ENCODE measurements at regions not wholly inside any gene's neighbourhood (a gene's known extent, or its start where the extent isn't known, plus 50 kb on each side); places are given as distances from the start of the nearest gene placed in this dataset.

- no peaks in the 10 kb centered on the region for H3K9me2 ChIP-seq (ENCODE audit: low read depth, low read length)
- H3K27ac ChIP-seq (ENCODE audit: low read depth, low read length, poor library complexity, severe bottlenecking): no peak overlapping the region
- H3K27me3 ChIP-seq (ENCODE audit: insufficient read depth, low read length): no peaks in the 10 kb centered on the region
- H3K9me3 ChIP-seq (ENCODE audit: low read length): no peaks in the 10 kb centered on the region; the same call in 1 of the 2 replicates
- TF ChIP-seq CTCF (IDR thresholded peaks at IDR 0.05; ENCODE audit: low read length): no peak
- no peak for TF ChIP-seq EZH2 (IDR thresholded peaks at IDR 0.05; ENCODE audit: borderline replicate concordance, low read length)
- no peak overlapping the region for H3K9ac ChIP-seq (ENCODE audit: low read length)
- no peak overlapping the region for H3K4me2 ChIP-seq (ENCODE audit: low read length)
- H3K79me2 ChIP-seq (ENCODE audit: insufficient read depth, low read length): no peaks in the 10 kb centered on the region
- H3K36me3 ChIP-seq (ENCODE audit: insufficient read depth, low read length): no peaks in the 10 kb centered on the region
- no peaks in the 10 kb centered on the region for H3F3A ChIP-seq (ENCODE audit: insufficient read depth, low read length)
- no peaks in the 10 kb centered on the region for H4K20me1 ChIP-seq (ENCODE audit: insufficient read depth, low read length)
- no peak overlapping the region for H2AFZ ChIP-seq (ENCODE audit: low read length)
- no peak overlapping the region for H3K4me3 ChIP-seq (ENCODE audit: low read depth, low read length, poor library complexity, severe bottlenecking)
- no peaks in the 10 kb centered on the region for H3K4me1 ChIP-seq (ENCODE audit: insufficient read depth, low read length, severe bottlenecking)
Observed at GRCh38 chr13:74920361-74920760, 561.6 kb downstream of the TBC1D4 start.

- Histone ChIP-seq H3F3A (ENCODE audit: insufficient read depth, low read length) (no peaks in the 10 kb centered on the region), H3K27me3 (ENCODE audit: insufficient read depth, low read length) (no peaks in the 10 kb centered on the region), H4K20me1 (ENCODE audit: insufficient read depth, low read length) (no peaks in the 10 kb centered on the region), H3K9me3 (ENCODE audit: low read length) (no peaks in the 10 kb centered on the region; the same call in 1 of the 2 replicates), H2AFZ (ENCODE audit: low read length) (no peak overlapping the region), H3K27ac (ENCODE audit: low read depth, low read length, poor library complexity, severe bottlenecking) (no peak overlapping the region), H3K4me1 (ENCODE audit: insufficient read depth, low read length, severe bottlenecking) (no peaks in the 10 kb centered on the region), H3K79me2 (ENCODE audit: insufficient read depth, low read length) (no peaks in the 10 kb centered on the region), H3K4me3 (ENCODE audit: low read depth, low read length, poor library complexity, severe bottlenecking) (no peak overlapping the region), H3K9ac (ENCODE audit: low read length) (no peak overlapping the region), H3K36me3 (ENCODE audit: insufficient read depth, low read length) (no peaks in the 10 kb centered on the region), H3K4me2 (ENCODE audit: low read length) (no peak overlapping the region), H3K9me2 (ENCODE audit: low read depth, low read length) (no peaks in the 10 kb centered on the region)
- TF ChIP-seq CTCF (IDR thresholded peaks at IDR 0.05; ENCODE audit: low read length) (no peak), EZH2 (IDR thresholded peaks at IDR 0.05; ENCODE audit: borderline replicate concordance, low read length) (no peak)
Observed at GRCh38 chr13:74919914-74920313, 562.1 kb downstream of the TBC1D4 start.

- Histone ChIP-seq H4K20me1 (ENCODE audit: insufficient read depth, low read length) (no peaks in the 10 kb centered on the region), H3K4me2 (ENCODE audit: low read length) (no peak overlapping the region), H3K36me3 (ENCODE audit: insufficient read depth, low read length) (no peaks in the 10 kb centered on the region), H3K27ac (ENCODE audit: low read depth, low read length, poor library complexity, severe bottlenecking) (no peak overlapping the region), H3K79me2 (ENCODE audit: insufficient read depth, low read length) (no peaks in the 10 kb centered on the region), H3K4me1 (ENCODE audit: insufficient read depth, low read length, severe bottlenecking) (no peaks in the 10 kb centered on the region), H3K9ac (ENCODE audit: low read length) (no peak overlapping the region), H2AFZ (ENCODE audit: low read length) (no peak overlapping the region), H3K9me3 (ENCODE audit: low read length) (no peaks in the 10 kb centered on the region), H3K9me2 (ENCODE audit: low read depth, low read length) (no peaks in the 10 kb centered on the region), H3K4me3 (ENCODE audit: low read depth, low read length, poor library complexity, severe bottlenecking) (no peak overlapping the region), H3F3A (ENCODE audit: insufficient read depth, low read length) (no peaks in the 10 kb centered on the region), H3K27me3 (ENCODE audit: insufficient read depth, low read length) (no peaks in the 10 kb centered on the region)
- TF ChIP-seq EZH2 (IDR thresholded peaks at IDR 0.05; ENCODE audit: borderline replicate concordance, low read length) (no peak), CTCF (IDR thresholded peaks at IDR 0.05; ENCODE audit: low read length) (no peak)
Observed at GRCh38 chr13:74912898-74913297, 569.1 kb downstream of the TBC1D4 start.

All from OCI-LY1 (cell line).